Hepatocyte (in vitro differentiated cells): ENCODE measurements at regions not wholly inside any gene's neighbourhood (a gene's known extent, or its start where the extent isn't known, plus 50 kb on each side); places are given as distances from the start of the nearest gene placed in this dataset.

Source experiments
- DNase-seq: peaks from one replicate; pipeline ENCODE4 v3.0.0-alpha.2; 2016; ENCODE audit warnings: low spot score
- H2AFZ ChIP-seq: fragments of 200-600 bp; sonication (generic); 2 replicates; pipeline ENCODE4 v1.6.0; 2016; ENCODE audit warnings: antibody characterized with exemption, mild to moderate bottlenecking
- H3K27ac ChIP-seq: fragments of 200-600 bp; sonication (generic); 2 replicates; pipeline ENCODE4 v1.5.1; 2016; ENCODE audit warnings: mild to moderate bottlenecking
- H3K27me3 ChIP-seq: fragments of 200-600 bp; sonication (generic); 2 replicates; pipeline ENCODE4 v1.6.1; 2016
- H3K36me3 ChIP-seq: fragments of 200-600 bp; sonication (generic); replicated peaks from 2 replicates; pipeline ENCODE4 v1.5.1; 2016; ENCODE audit warnings: low read depth; ENCODE audit not compliant: insufficient read depth
- H3K4me1 ChIP-seq: fragments of 200-600 bp; sonication (generic); 2 replicates; pipeline ENCODE4 v1.5.1; 2016; ENCODE audit warnings: mild to moderate bottlenecking, moderate library complexity; ENCODE audit not compliant: insufficient read depth
- H3K4me2 ChIP-seq: fragments of 200-600 bp; sonication (generic); 2 replicates; pipeline ENCODE4 v1.6.0; 2016
- H3K4me3 ChIP-seq: fragments of 200-600 bp; sonication (generic); 2 replicates; pipeline ENCODE4 v1.5.1; 2016; ENCODE audit warnings: mild to moderate bottlenecking
- H3K79me2 ChIP-seq: fragments of 200-600 bp; sonication (generic); 2 replicates; pipeline ENCODE4 v1.6.0; 2017; ENCODE audit warnings: mild to moderate bottlenecking
- H3K9me2 ChIP-seq: fragments of 200-600 bp; sonication (generic); replicated peaks from 2 replicates; pipeline ENCODE4 v1.6.0; 2017; ENCODE audit warnings: mild to moderate bottlenecking; ENCODE audit not compliant: insufficient read depth
- H3K9me3 ChIP-seq: fragments of 200-600 bp; sonication (generic); 2 replicates; pipeline ENCODE4 v1.5.1; 2016; ENCODE audit warnings: low read depth, mild to moderate bottlenecking
- H4K20me1 ChIP-seq: fragments of 200-600 bp; sonication (generic); 2 replicates; pipeline ENCODE4 v1.6.0; 2016; ENCODE audit warnings: mild to moderate bottlenecking; ENCODE audit not compliant: insufficient read depth, poor library complexity, severe bottlenecking
- EZH2 ChIP-seq: fragments of 200-600 bp; sonication (generic); IDR thresholded peaks from 2 replicates; pipeline ENCODE4 v1.6.1; 2016; ENCODE audit warnings: antibody characterized with exemption, mild to moderate bottlenecking, borderline replicate concordance
- EZH2phosphoT487 ChIP-seq: fragments of 200-600 bp; sonication (generic); IDR thresholded peaks from one replicate; pipeline ENCODE4 v1.6.1; 2018; ENCODE audit warnings: antibody characterized with exemption, mild to moderate bottlenecking, low read depth, moderate library complexity; ENCODE audit not compliant: unreplicated experiment, severe bottlenecking
- WGBS: methylation state at CpG from one replicate; pipeline ENCODE4 v1.1.6; 2016; ENCODE audit warnings: low lambda C conversion rate; ENCODE audit errors: missing lambda C conversion rate; 5-methylcytosine and 5-hydroxymethylcytosine counted together
- TF ChIP-seq, protein P1 (sequence below): fragments of 200-600 bp; sonication (generic); IDR thresholded peaks from 2 replicates; pipeline ENCODE4 v1.5.1; 2016; ENCODE audit warnings: antibody characterized with exemption, mild to moderate bottlenecking; ENCODE audit not compliant: poor library complexity

DNA sequence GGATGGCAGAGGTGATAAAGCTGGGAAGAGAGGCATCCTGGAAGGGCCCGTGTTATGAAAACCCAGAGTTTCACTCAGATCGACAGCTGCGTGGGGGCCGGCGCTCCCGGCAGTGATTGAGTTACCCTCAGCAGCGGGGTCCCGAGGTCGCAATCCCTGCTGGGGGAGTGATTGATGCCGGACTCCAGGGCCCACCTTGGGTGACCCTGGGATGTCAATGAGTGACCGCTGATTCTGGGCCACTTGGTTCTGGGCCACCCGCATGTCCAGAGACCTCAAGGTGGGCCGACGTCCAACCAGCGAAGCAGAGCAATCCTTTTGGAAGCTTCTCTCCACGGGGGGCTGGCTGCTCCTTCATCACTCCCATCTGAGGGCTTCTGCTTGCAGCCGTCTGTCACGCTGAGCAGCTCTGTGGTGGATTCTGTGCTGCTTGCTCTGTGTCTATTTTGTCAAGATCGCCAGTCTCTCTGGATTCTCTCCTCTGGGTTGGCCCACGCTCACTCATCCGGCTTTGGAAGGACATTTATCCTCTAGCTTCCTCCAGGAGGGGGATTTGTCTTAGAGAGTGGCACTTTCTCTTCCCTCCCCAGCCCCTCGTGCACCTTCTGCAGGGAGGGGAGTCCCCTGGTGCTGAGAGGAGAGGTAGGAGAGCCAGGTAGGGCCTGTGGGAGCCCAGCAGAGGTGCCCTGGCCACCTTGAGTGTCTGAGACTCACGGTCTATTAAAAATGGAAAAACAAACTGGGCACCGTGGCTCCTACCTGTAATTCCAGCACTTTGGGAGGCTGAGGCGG is 110.9 kb upstream of the C1orf174 start:
- H3K79me2 ChIP-seq = no peaks in the 10 kb centered on the region
- H2AFZ ChIP-seq = no peak overlapping the region
- H3K9me2 ChIP-seq = no peaks in the 10 kb centered on the region
- no peaks in the 10 kb centered on the region for H3K27me3 ChIP-seq
- H3K36me3 ChIP-seq = no peaks in the 10 kb centered on the region
- no peaks in the 10 kb centered on the region for H4K20me1 ChIP-seq
- no peak overlapping the region for H3K27ac ChIP-seq
- H3K4me2 ChIP-seq = no peak overlapping the region
- no peak overlapping the region for H3K4me3 ChIP-seq
- WGBS = 87% methylated on average over 25 of the region's 25 CpGs
- no peak for DNase-seq
- TF ChIP-seq EZH2phosphoT487 (no peak), EZH2 (no peak)
- TF ChIP-seq, protein P1, sequence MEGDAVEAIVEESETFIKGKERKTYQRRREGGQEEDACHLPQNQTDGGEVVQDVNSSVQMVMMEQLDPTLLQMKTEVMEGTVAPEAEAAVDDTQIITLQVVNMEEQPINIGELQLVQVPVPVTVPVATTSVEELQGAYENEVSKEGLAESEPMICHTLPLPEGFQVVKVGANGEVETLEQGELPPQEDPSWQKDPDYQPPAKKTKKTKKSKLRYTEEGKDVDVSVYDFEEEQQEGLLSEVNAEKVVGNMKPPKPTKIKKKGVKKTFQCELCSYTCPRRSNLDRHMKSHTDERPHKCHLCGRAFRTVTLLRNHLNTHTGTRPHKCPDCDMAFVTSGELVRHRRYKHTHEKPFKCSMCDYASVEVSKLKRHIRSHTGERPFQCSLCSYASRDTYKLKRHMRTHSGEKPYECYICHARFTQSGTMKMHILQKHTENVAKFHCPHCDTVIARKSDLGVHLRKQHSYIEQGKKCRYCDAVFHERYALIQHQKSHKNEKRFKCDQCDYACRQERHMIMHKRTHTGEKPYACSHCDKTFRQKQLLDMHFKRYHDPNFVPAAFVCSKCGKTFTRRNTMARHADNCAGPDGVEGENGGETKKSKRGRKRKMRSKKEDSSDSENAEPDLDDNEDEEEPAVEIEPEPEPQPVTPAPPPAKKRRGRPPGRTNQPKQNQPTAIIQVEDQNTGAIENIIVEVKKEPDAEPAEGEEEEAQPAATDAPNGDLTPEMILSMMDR = no peak
- no peaks in the 10 kb centered on the region for H3K9me3 ChIP-seq
- no peaks in the 10 kb centered on the region for H3K4me1 ChIP-seq

DNA sequence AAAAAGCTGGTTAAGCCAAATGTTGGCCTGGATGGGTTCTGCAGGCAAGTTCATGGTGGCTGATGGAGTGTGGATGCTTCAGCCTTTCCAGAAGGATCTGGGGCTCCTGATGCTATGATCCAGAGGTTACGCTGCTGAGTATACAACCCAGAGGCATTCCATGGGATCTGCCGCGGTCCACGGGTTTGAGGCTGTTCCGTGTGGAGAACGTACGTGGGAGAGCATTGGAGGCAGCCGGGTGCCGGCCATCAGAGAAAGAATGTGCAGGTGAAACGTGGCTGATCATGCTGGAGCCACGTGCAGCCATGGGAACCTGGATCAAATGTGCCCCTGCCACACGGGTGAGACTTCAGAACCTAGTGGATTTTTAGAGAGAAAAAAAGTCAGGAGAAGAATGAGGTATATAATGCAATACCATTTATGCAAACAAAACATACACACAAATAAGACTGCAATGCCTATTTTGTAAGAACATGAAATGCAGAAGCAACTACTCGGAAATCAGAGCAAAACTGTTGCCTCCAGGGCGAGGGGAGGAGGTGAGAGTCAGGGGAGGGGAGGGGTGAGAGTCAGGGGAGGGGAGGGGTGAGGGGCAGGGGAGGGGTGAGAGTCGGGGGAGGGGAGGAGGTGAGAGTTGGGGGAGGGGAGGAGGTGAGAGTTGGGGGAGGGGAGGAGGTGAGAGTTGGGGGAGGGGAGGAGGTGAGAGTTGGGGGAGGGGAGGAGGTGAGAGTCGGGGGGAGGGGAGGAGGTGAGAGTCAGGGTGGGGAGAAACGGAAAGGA is 116.5 kb upstream of the C1orf174 start:
- Histone ChIP-seq H3K36me3 (no peaks in the 10 kb centered on the region), H4K20me1 (no peaks in the 10 kb centered on the region), H3K79me2 (no peaks in the 10 kb centered on the region), H3K9me3 (no peaks in the 10 kb centered on the region), H3K4me1 (no peaks in the 10 kb centered on the region), H3K4me3 (no peak overlapping the region), H3K27me3 (no peaks in the 10 kb centered on the region), H3K9me2 (no peaks in the 10 kb centered on the region), H3K4me2 (no peak overlapping the region), H3K27ac (no peak overlapping the region), H2AFZ (no peak overlapping the region)
- WGBS = 89% methylated on average over 14 of the region's 17 CpGs
- TF ChIP-seq, protein P1 = no peak
- DNase-seq = no peak

DNA sequence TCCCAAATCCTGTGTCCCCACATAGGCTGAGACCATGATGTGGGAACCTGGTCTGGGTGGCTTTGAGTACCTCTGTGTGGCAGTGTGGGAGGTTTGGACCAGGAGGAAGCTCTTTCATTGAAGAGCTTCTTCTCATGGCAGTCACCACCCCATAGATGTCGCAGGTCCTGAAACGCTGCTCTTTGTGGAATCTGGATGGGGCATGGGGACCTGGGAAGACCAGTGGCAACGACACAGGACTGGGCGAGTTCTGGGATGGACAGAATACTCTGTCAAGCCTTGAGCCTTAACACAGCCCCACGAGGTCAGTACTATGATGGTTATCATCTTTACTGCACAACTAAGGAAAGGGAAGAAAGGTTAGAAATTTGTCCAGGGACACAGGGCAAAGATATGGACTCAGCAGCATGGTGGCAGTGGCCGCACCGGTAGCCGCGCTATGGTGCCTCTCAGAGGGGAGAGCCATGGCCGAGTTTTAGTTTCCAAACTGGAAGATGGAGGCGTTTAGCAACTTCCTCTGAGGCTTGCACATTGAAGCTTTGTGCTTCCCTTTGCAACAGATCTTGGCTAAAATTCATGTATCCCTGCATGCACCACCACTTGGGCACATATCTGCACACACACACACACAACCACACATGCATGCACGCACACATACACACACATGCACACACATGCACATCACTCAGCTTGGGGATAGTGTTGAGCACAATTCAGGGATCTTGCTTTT is 117.7 kb upstream of the C1orf174 start:
- no peak overlapping the region for H3K4me2 ChIP-seq
- no peak overlapping the region for H2AFZ ChIP-seq
- H3K9me3 ChIP-seq = no peaks in the 10 kb centered on the region
- TF ChIP-seq EZH2phosphoT487 = no peak
- no peak for TF ChIP-seq EZH2
- TF ChIP-seq, protein P1 = no peak
- no peak for DNase-seq
- H4K20me1 ChIP-seq = no peaks in the 10 kb centered on the region
- H3K27me3 ChIP-seq = no peaks in the 10 kb centered on the region
- no peaks in the 10 kb centered on the region for H3K79me2 ChIP-seq
- WGBS = 89% methylated on average over 12 of the region's 12 CpGs
- H3K27ac ChIP-seq = no peak overlapping the region
- H3K4me1 ChIP-seq = no peaks in the 10 kb centered on the region
- no peaks in the 10 kb centered on the region for H3K36me3 ChIP-seq
- no peak overlapping the region for H3K4me3 ChIP-seq
- H3K9me2 ChIP-seq = no peaks in the 10 kb centered on the region
